Activated T-cell treated with anti-CD3 and anti-CD28 coated beads, Interleukin-2, amount 50 U/mL, for 72 hours (primary cell): ENCODE measurements at regions not wholly inside any gene's neighbourhood (a gene's known extent, or its start where the extent isn't known, plus 50 kb on each side); places are given as distances from the start of the nearest gene placed in this dataset.
"Not testable (repeated sequence)": the region's sequence is repeated elsewhere in the genome, so short reads cannot be mapped to it uniquely, and the experiment has no call there.

Experiments
- ATAC-seq, 2 donors: fragments of 150-1000 bp; cut with Tn5 transposase; replicated peaks in 1 of 2; 2 replicates each; pipeline ENCODE4 v1.10.0; 2021; ENCODE audit warnings: moderate library complexity in 2 of 2, mild to moderate bottlenecking in 1 of 2
- DNase-seq, 2 donors: peaks; one replicate each; pipeline ENCODE4 v3.0.0; 2021 to 2022; ENCODE audit warnings: mixed read lengths in 1 of 2
- H3K27ac Mint-ChIP-seq: one replicate; pipeline ENCODE4 v1.8.0; 2022; ENCODE audit warnings: mild to moderate bottlenecking, moderate library complexity, mixed read lengths
- H3K27me3 Mint-ChIP-seq: one replicate; pipeline ENCODE4 v1.8.0; 2022; ENCODE audit warnings: low read depth, mixed read lengths
- H3K36me3 Mint-ChIP-seq, 2 donors: one replicate each; pipeline ENCODE4 v1.8.0; 2022; ENCODE audit warnings: mixed read lengths in 2 of 2, mild to moderate bottlenecking in 1 of 2; ENCODE audit not compliant: insufficient read depth in 2 of 2
- H3K4me1 Mint-ChIP-seq: one replicate; pipeline ENCODE4 v1.8.0; 2022; ENCODE audit warnings: low read depth, mixed read lengths
- H3K4me3 Mint-ChIP-seq, 2 donors: one replicate each; pipeline ENCODE4 v1.8.0; 2022; ENCODE audit warnings: mild to moderate bottlenecking in 2 of 2, mixed read lengths in 2 of 2, moderate library complexity in 2 of 2
- H3K9me3 Mint-ChIP-seq, 2 donors: one replicate each; pipeline ENCODE4 v1.8.0; 2022; ENCODE audit warnings: mixed read lengths in 2 of 2

- no peak for ATAC-seq
- no peaks in the 10 kb centered on the region for H3K27me3 Mint-ChIP-seq
- DNase-seq, result no peak
- H3K36me3 Mint-ChIP-seq, result no peaks in the 10 kb centered on the region
- H3K4me3 Mint-ChIP-seq, result no peak overlapping the region
- no peaks in the 10 kb centered on the region for H3K4me1 Mint-ChIP-seq
- H3K9me3 Mint-ChIP-seq, result no peaks in the 10 kb centered on the region
- no peak overlapping the region for H3K27ac Mint-ChIP-seq
These were observed 496.3 kb upstream of the MAP3K7 start for GRCh38 chr6:91083211-91083610.

GRCh38 chr6:91082311-91082832 lies 495.5 kb upstream of the MAP3K7 start:
- Mint-ChIP-seq H3K27ac (no peak overlapping the region), H3K36me3 (no peaks in the 10 kb centered on the region), H3K4me3 (no peak overlapping the region), H3K27me3 (no peaks in the 10 kb centered on the region), H3K4me1 (no peaks in the 10 kb centered on the region), H3K9me3 (no peaks in the 10 kb centered on the region)
- DNase-seq (no peak), ATAC-seq (no peak)

- Mint-ChIP-seq H3K27me3 (no peaks in the 10 kb centered on the region), H3K27ac (no peak overlapping the region), H3K36me3 (no peaks in the 10 kb centered on the region), H3K4me3 (no peak overlapping the region), H3K4me1 (no peaks in the 10 kb centered on the region), H3K9me3 (no peaks in the 10 kb centered on the region)
- no peak for ATAC-seq
- DNase-seq, result peak in 1 of 2 donors; percentile 3
These were observed 494.7 kb upstream of the MAP3K7 start for GRCh38 chr6:91081452-91082067.

- H3K27me3 Mint-ChIP-seq, result no peaks in the 10 kb centered on the region
- no peaks in the 10 kb centered on the region for H3K36me3 Mint-ChIP-seq
- H3K4me1 Mint-ChIP-seq, result no peaks in the 10 kb centered on the region
- no peak for DNase-seq
- H3K4me3 Mint-ChIP-seq, result no peak overlapping the region
- H3K27ac Mint-ChIP-seq, result no peak overlapping the region
- no peak for ATAC-seq
- no peaks in the 10 kb centered on the region for H3K9me3 Mint-ChIP-seq
These were observed 494.0 kb upstream of the MAP3K7 start for GRCh38 chr6:91080871-91081270.

- no peak for DNase-seq
- no peak for ATAC-seq
- H3K4me1 Mint-ChIP-seq, result no peaks in the 10 kb centered on the region
- no peak overlapping the region for H3K27ac Mint-ChIP-seq
- H3K27me3 Mint-ChIP-seq, result no peaks in the 10 kb centered on the region
- no peaks in the 10 kb centered on the region for H3K36me3 Mint-ChIP-seq
- H3K4me3 Mint-ChIP-seq, result no peak overlapping the region
- no peaks in the 10 kb centered on the region for H3K9me3 Mint-ChIP-seq
These were observed 493.1 kb upstream of the MAP3K7 start for GRCh38 chr6:91079969-91080368.

GRCh38 chr6:91075244-91075976 lies 488.5 kb upstream of the MAP3K7 start:
- Mint-ChIP-seq H3K4me3 (no peak overlapping the region), H3K36me3 (no peaks in the 10 kb centered on the region), H3K27ac (no peak overlapping the region), H3K9me3 (no peaks in the 10 kb centered on the region), H3K27me3 (no peaks in the 10 kb centered on the region), H3K4me1 (no peaks in the 10 kb centered on the region)
- DNase-seq (no peak), ATAC-seq (no peak)

GRCh38 chr6:91063362-91063761 lies 476.5 kb upstream of the MAP3K7 start:
- no peaks in the 10 kb centered on the region for H3K4me1 Mint-ChIP-seq
- H3K27me3 Mint-ChIP-seq, result no peaks in the 10 kb centered on the region
- peaks cover 0 to 2% of the 10 kb centered on the region in 2 donors for H3K9me3 Mint-ChIP-seq
- ATAC-seq (no peak), DNase-seq (no peak)
- H3K4me3 Mint-ChIP-seq, result no peak overlapping the region
- no peak overlapping the region for H3K27ac Mint-ChIP-seq
- no peaks in the 10 kb centered on the region for H3K36me3 Mint-ChIP-seq

- ATAC-seq (no peak), DNase-seq (no peak)
- H3K4me1 Mint-ChIP-seq, result no peaks in the 10 kb centered on the region
- no peak overlapping the region for H3K27ac Mint-ChIP-seq
- H3K36me3 Mint-ChIP-seq, result no peaks in the 10 kb centered on the region
- H3K4me3 Mint-ChIP-seq, result no peak overlapping the region
- peaks cover 2% of the 10 kb centered on the region in 2 donors for H3K9me3 Mint-ChIP-seq
- H3K27me3 Mint-ChIP-seq, result no peaks in the 10 kb centered on the region
These were observed 470.8 kb upstream of the MAP3K7 start for GRCh38 chr6:91057689-91058088.

GRCh38 chr6:91055959-91056358 lies 469.1 kb upstream of the MAP3K7 start:
- DNase-seq, result no peak
- Mint-ChIP-seq H3K9me3 (peaks cover 2% of the 10 kb centered on the region in 2 donors), H3K36me3 (no peaks in the 10 kb centered on the region), H3K27ac (no peak overlapping the region), H3K27me3 (no peaks in the 10 kb centered on the region), H3K4me1 (no peaks in the 10 kb centered on the region), H3K4me3 (no peak overlapping the region)
- no peak for ATAC-seq

GRCh38 chr6:91052473-91053450 lies 465.9 kb upstream of the MAP3K7 start:
- H3K27me3 Mint-ChIP-seq, H3K27ac Mint-ChIP-seq, H3K4me3 Mint-ChIP-seq, H3K9me3 Mint-ChIP-seq, ATAC-seq, H3K4me1 Mint-ChIP-seq, DNase-seq, H3K36me3 Mint-ChIP-seq: not testable (repeated sequence)

- ATAC-seq (no peak), DNase-seq (no peak)
- H3K36me3 Mint-ChIP-seq, result no peaks in the 10 kb centered on the region
- peaks cover 4 to 5% of the 10 kb centered on the region in 2 donors for H3K9me3 Mint-ChIP-seq
- H3K4me3 Mint-ChIP-seq, result no peak overlapping the region
- H3K27ac Mint-ChIP-seq, result no peak overlapping the region
- H3K4me1 Mint-ChIP-seq, result no peaks in the 10 kb centered on the region
- H3K27me3 Mint-ChIP-seq, result no peaks in the 10 kb centered on the region
These were observed 458.3 kb upstream of the MAP3K7 start for GRCh38 chr6:91045161-91045560.

GRCh38 chr6:91043751-91044150 lies 456.9 kb upstream of the MAP3K7 start:
- DNase-seq (no peak), ATAC-seq (no peak)
- no peaks in the 10 kb centered on the region for H3K4me1 Mint-ChIP-seq
- no peaks in the 10 kb centered on the region for H3K36me3 Mint-ChIP-seq
- peaks cover 4 to 5% of the 10 kb centered on the region in 2 donors for H3K9me3 Mint-ChIP-seq
- H3K4me3 Mint-ChIP-seq, result no peak overlapping the region
- H3K27ac Mint-ChIP-seq, result no peak overlapping the region
- no peaks in the 10 kb centered on the region for H3K27me3 Mint-ChIP-seq

- Mint-ChIP-seq H3K4me1 (no peaks in the 10 kb centered on the region), H3K27me3 (no peaks in the 10 kb centered on the region), H3K9me3 (peaks cover 4 to 5% of the 10 kb centered on the region in 2 donors), H3K4me3 (no peak overlapping the region), H3K36me3 (no peaks in the 10 kb centered on the region), H3K27ac (no peak overlapping the region)
- DNase-seq, result no peak
- ATAC-seq, result no peak
These were observed 455.8 kb upstream of the MAP3K7 start for GRCh38 chr6:91042656-91043055.
